ENCODE measurements at regions not wholly inside any gene's neighbourhood (a gene's known extent, or its start where the extent isn't known, plus 50 kb on each side); places are given as distances from the start of the nearest gene placed in this dataset.
"Not testable (repeated sequence)": the region's sequence is repeated elsewhere in the genome, so short reads cannot be mapped to it uniquely, and the experiment has no call there.

DNA sequence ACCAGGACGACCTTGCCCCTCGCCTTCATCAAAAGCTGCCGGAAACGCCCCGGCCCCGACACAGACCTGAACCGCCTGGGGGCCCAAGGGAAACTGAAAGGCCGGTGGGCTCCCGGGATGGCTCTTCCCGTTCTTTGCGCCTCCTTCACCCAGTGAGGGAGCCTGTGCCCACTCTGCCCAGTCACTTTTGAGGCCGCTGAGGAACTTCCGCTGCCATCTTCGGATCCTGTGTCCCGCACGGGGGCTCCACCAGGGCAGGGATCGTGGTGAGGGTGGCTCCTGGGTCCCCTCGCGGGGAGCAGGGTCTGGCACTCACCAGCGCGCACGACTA lies 104.0 kb downstream of the PPIAL4G start:
- Histone ChIP-seq H3K27ac (replicated peaks in 1 of 4) (no peak overlapping the region), H3K27me3 (peaks cover 0 to 14% (median 0%) of the 10 kb centered on the region in 4 donors), H3K4me3 (peak overlapping the region in 1 of 4 donors; percentile 9), H3K36me3 (no peaks in the 10 kb centered on the region), H3K4me1 (no peaks in the 10 kb centered on the region), H3K9me3 (no peaks in the 10 kb centered on the region)
- intact Hi-C loops (cut with DNase I), result no loop called here
- no peak for DNase-seq (ENCODE audit: extremely low spot score)
- no peak for TF ChIP-seq POLR2AphosphoS5 (IDR thresholded peaks at IDR 0.05)
- TF ChIP-seq, protein P1, sequence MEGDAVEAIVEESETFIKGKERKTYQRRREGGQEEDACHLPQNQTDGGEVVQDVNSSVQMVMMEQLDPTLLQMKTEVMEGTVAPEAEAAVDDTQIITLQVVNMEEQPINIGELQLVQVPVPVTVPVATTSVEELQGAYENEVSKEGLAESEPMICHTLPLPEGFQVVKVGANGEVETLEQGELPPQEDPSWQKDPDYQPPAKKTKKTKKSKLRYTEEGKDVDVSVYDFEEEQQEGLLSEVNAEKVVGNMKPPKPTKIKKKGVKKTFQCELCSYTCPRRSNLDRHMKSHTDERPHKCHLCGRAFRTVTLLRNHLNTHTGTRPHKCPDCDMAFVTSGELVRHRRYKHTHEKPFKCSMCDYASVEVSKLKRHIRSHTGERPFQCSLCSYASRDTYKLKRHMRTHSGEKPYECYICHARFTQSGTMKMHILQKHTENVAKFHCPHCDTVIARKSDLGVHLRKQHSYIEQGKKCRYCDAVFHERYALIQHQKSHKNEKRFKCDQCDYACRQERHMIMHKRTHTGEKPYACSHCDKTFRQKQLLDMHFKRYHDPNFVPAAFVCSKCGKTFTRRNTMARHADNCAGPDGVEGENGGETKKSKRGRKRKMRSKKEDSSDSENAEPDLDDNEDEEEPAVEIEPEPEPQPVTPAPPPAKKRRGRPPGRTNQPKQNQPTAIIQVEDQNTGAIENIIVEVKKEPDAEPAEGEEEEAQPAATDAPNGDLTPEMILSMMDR (IDR thresholded peaks at IDR 0.05), result no peak
- no peak for TF ChIP-seq EP300 (IDR thresholded peaks at IDR 0.05)
- no peak for TF ChIP-seq POLR2A (IDR thresholded peaks at IDR 0.05; ENCODE audit: low read depth)
- 53% methylated on average over 12 of the region's 22 CpGs for WGBS

DNA sequence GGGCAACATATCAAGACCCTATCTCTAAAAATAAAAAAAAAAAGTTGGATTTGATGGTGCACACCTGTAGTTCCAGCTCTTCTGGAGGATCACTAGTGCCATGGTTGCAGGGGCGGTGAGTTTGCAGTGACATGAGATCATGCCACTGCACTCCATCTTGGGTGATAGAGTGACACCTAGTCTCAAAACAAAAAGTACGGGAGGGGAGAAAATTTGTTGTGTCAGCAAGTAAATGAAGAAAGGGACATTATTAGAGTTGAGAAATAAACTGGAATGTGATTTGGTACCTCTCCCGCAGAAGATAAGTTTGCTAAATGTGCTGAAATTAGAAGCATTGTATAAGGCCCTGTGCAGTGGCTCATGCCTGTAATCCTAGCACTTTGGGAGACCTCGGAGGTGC lies 105.1 kb downstream of the PPIAL4G start:
- H3K4me3 ChIP-seq; H3K27ac ChIP-seq (replicated peaks in 1 of 4); H3K9me3 ChIP-seq; H3K36me3 ChIP-seq; DNase-seq (ENCODE audit: extremely low spot score); H3K4me1 ChIP-seq; intact Hi-C loops (cut with DNase I): not testable (repeated sequence)
- H3K27me3 ChIP-seq, result peaks cover 0 to 14% (median 0%) of the 10 kb centered on the region in 4 donors
- WGBS, result 93% methylated on average over 4 of the region's 4 CpGs

GRCh38 chr1:148377045-148377444 lies 106.1 kb downstream of the PPIAL4G start:
- intact Hi-C loops (cut with DNase I), result not testable (repeated sequence)
- 88% methylated on average over 2 of the region's 2 CpGs for WGBS

GRCh38 chr1:148374101-148374500 lies 109.0 kb downstream of the PPIAL4G start:
- no peaks in the 10 kb centered on the region for H3K27me3 ChIP-seq
- H3K9me3 ChIP-seq, result no peaks in the 10 kb centered on the region
- no peaks in the 10 kb centered on the region for H3K36me3 ChIP-seq
- no peak for DNase-seq (ENCODE audit: extremely low spot score)
- no peak overlapping the region for H3K27ac ChIP-seq (replicated peaks in 1 of 4)
- H3K4me3 ChIP-seq, result no peak overlapping the region
- H3K4me1 ChIP-seq, result peaks cover 0 to 7% (median 0%) of the 10 kb centered on the region in 4 donors
- intact Hi-C loops (cut with DNase I), result no loop called here
- 88% methylated on average over 3 of the region's 3 CpGs for WGBS
- TF ChIP-seq POLR2A (IDR thresholded peaks at IDR 0.05; ENCODE audit: low read depth) (no peak), EP300 (IDR thresholded peaks at IDR 0.05) (no peak), POLR2AphosphoS5 (IDR thresholded peaks at IDR 0.05) (no peak)
- TF ChIP-seq, protein P1 (IDR thresholded peaks at IDR 0.05), result no peak

More at GRCh38 chr1:148377045-148377444, 106.1 kb downstream of the PPIAL4G start:
- H3K27ac ChIP-seq (replicated peaks in 1 of 4); H3K27me3 ChIP-seq; DNase-seq (ENCODE audit: extremely low spot score); H3K36me3 ChIP-seq; H3K4me1 ChIP-seq; H3K4me3 ChIP-seq; H3K9me3 ChIP-seq: not testable (repeated sequence)

DNA sequence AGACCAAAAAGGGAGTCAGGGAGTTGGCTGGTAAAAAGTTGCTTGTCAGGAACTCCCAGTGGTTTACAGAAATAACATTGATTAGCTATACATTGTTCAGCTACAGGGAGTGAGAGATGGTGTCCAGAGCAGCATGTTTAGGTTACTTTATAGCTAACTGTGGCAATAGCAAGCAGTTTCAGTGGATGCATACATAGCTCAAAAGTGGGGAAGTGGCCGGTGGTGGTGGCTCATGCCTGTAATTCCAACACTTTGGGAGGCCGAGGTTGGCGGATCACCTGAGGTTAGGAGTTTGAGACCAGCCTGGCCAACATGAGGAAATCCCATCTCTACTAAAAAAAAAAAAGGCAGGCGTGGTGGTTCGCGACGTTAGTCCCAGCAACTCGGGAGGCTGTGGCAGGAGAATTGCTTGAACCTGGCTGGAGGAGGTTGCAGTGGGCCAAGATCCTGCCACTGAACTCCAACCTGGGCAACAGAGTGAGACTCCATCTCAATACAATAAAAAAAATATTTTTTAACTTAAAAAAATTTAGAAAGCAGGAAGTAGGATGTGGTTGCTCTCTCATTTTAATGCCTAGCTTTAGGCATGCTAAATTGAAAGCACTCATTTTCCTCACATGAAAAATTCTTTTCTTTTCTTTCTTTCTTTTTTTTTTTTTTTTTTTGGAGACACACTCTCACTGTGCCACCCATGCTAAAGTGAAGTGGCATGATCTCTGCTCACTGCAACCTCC lies 109.7 kb downstream of the PPIAL4G start:
- H3K9me3 ChIP-seq, result no peaks in the 10 kb centered on the region
- intact Hi-C loops (cut with DNase I), result no loop called here
- no peak overlapping the region for H3K27ac ChIP-seq (replicated peaks in 1 of 4)
- no peaks in the 10 kb centered on the region for H3K36me3 ChIP-seq
- no peaks in the 10 kb centered on the region for H3K27me3 ChIP-seq
- no peak for TF ChIP-seq POLR2A (IDR thresholded peaks at IDR 0.05; ENCODE audit: low read depth)
- TF ChIP-seq, protein P1 (IDR thresholded peaks at IDR 0.05), result no peak
- no peak for TF ChIP-seq EP300 (IDR thresholded peaks at IDR 0.05)
- no peak for TF ChIP-seq POLR2AphosphoS5 (IDR thresholded peaks at IDR 0.05)
- no peak for DNase-seq (ENCODE audit: extremely low spot score)
- peaks cover 0 to 7% (median 0%) of the 10 kb centered on the region in 4 donors for H3K4me1 ChIP-seq
- H3K4me3 ChIP-seq, result no peak overlapping the region
- WGBS, result 93% methylated on average over 8 of the region's 8 CpGs

DNA sequence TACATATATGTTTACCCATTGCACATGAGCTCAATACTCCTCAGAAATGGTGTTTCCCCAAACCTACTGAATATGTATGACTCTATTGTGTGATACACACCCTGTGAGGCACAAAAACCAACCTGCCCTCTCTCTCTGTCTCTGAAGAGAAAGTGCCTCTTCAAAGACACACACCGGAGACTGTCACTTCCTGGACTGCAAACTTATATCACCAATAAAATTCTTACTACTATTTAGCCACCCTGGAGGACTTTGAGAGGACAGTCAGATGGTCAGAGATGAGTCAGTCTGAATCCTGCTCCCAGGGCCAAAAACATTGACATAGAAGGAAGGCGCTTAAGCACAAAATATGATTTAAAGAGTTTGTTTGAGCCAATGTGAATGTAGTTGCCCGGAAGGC lies 110.4 kb downstream of the PPIAL4G start:
- 89% methylated on average over 3 of the region's 3 CpGs for WGBS
- TF ChIP-seq POLR2A (IDR thresholded peaks at IDR 0.05; ENCODE audit: low read depth), result no peak
- TF ChIP-seq, protein P1 (IDR thresholded peaks at IDR 0.05), result no peak
- no peak for TF ChIP-seq EP300 (IDR thresholded peaks at IDR 0.05)
- no peak for TF ChIP-seq POLR2AphosphoS5 (IDR thresholded peaks at IDR 0.05)
- intact Hi-C loops (cut with DNase I), result no loop called here

GRCh38 chr1:148372051-148372726 lies 110.9 kb downstream of the PPIAL4G start:
- H3K27me3 ChIP-seq; H3K9me3 ChIP-seq; H3K4me1 ChIP-seq; H3K36me3 ChIP-seq; DNase-seq (ENCODE audit: extremely low spot score); intact Hi-C loops (cut with DNase I); H3K4me3 ChIP-seq; H3K27ac ChIP-seq (replicated peaks in 1 of 4): not testable (repeated sequence)
- WGBS, result 71% methylated on average over 2 of the region's 2 CpGs

More for the DNA sequence above, 110.4 kb downstream of the PPIAL4G start:
- Histone ChIP-seq H3K4me3 (no peak overlapping the region), H3K9me3 (no peaks in the 10 kb centered on the region), H3K4me1 (peaks cover 0 to 7% (median 0%) of the 10 kb centered on the region in 4 donors), H3K27me3 (no peaks in the 10 kb centered on the region), H3K36me3 (no peaks in the 10 kb centered on the region), H3K27ac (replicated peaks in 1 of 4) (no peak overlapping the region)
- DNase-seq (ENCODE audit: extremely low spot score), result no peak

All from esophagus muscularis mucosa (tissue), 4 donors.